ENCODE measurements at regions not wholly inside any gene's neighbourhood (a gene's known extent, or its start where the extent isn't known, plus 50 kb on each side); places are given as distances from the start of the nearest gene placed in this dataset.
"Not testable (repeated sequence)": the region's sequence is repeated elsewhere in the genome, so short reads cannot be mapped to it uniquely, and the experiment has no call there.

GRCh38 chr6:6091608-6092002 is 84.9 kb upstream of the NRN1 start:
- no peak for DNase-seq (ENCODE audit: low read depth)

DNA sequence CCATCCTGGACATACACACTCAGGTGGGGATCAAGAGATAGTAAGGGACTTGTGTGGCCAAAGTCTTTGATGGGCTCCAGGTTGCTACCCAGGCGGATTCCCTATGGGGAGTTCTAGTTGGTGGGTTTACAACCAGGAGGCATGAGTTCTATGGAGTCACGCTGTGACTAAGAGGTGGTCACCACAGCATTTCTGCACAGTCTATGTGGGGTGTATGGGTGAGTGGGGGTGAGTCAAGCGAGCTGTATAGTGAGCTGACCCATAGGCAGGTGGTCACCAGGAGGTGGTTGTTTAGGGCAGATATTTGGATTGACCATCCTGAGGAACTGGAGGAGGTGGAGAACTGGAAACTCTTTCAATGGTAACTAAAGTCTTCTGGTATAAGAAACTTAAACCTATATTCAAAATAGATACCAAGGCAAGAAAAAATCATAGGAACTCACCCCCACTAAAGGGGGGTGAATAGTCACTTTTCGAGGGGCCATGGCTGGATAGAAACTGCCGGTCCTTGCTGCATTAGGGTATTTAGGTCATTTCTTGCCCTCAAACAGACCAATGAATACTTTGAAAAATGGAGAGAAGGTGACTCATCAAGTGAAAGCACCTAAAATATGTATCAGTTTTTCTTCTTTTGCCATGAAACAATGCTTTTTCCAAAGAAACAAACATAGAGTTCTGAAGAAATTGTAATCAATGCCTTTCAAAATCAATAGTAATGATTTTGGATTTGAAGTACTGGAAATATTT is 84.3 kb upstream of the NRN1 start:
- DNase-seq (ENCODE audit: low read depth): no peak

GRCh38 chr6:6085928-6086668 is 79.4 kb upstream of the NRN1 start:
- DNase-seq (ENCODE audit: low read depth): no peak

DNA sequence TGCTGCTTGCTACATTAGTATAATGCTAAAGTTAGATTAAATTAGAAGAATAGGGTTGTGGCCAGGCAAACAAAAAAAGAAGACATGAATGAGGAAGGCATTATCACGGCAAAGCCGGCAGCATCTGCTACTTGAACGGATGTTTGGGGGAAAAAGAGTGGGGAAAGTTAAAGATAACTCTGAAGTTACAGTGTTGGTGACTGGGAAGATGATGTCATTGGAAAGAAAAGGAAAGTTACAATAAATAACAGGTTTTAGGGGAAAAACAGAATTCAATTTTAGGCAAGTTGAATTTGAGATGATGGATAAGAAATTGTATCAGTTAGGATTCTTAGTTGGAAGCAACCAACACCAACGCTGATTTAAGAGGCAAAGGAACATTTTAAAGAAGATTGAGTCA is 74.2 kb upstream of the NRN1 start:
- no peak for DNase-seq (ENCODE audit: low read depth)

GRCh38 chr6:6074190-6074589 is 67.5 kb upstream of the NRN1 start:
- no peak for DNase-seq (ENCODE audit: low read depth)

DNA sequence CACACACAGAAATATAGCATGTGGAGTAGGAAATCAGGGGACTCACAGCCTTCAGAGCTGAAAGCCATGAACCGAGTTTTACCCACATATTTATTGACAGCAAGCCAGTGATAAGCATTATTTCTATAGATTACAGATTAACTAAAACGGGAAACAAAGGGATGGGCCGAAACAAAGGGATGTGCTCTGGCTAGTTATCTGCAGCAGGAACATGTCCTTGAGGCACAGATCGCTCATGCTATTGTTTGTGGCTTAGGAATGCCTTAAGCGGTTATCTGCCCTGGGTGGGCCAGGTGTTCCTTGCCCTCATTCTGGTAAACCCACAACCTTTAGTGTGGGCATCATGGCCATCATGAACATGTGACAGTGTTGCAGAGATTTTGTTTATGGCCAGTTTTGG is 61.4 kb upstream of the NRN1 start:
- not testable (repeated sequence) for DNase-seq (ENCODE audit: low read depth)

GRCh38 chr6:6058054-6058444 is 51.3 kb upstream of the NRN1 start:
- no peak for DNase-seq (ENCODE audit: low read depth)

DNA sequence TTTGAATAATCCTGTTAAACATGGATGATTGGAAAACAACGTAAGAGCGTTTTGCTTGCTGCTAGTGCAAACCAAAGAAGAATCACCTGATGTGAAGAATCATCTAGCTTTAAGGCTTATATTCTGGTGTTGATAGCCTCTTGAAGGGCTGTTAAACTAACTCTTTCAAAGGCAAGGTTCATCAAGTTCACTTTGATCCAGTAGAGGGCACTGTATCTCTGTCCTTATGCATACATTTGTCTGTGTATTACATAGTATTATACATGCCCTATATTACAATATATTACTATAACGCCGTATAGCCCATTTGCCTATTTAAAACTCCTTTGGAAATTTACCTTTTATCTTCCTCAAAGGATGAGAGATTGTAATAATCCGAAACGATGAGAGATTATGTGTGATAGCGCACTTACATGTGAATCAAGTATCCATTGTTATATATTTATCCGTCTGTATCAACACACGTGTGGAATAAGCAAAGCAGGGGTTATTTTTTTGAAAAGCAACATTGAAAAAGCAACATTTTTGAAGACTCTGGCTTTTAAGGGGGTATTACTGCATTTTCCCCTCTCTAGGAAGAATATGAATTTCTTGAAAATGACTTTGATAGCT is 50.8 kb upstream of the NRN1 start:
- DNase-seq (ENCODE audit: low read depth): peak; percentile 52

Measured in LHCN-M2 (cell line).